Spleen (tissue), 7 donors: ENCODE measurements at regions not wholly inside any gene's neighbourhood (a gene's known extent, or its start where the extent isn't known, plus 50 kb on each side); places are given as distances from the start of the nearest gene placed in this dataset.
"Not testable (repeated sequence)": the region's sequence is repeated elsewhere in the genome, so short reads cannot be mapped to it uniquely, and the experiment has no call there.

Experiments
- POLR2A ChIP-seq, 3 donors: fragments of 450-650 bp; IDR thresholded peaks; one replicate each; pipeline ENCODE4 v1.5.1; 2017; ENCODE audit warnings: antibody characterized with exemption in 3 of 3, mild to moderate bottlenecking in 1 of 3
- TF ChIP-seq, protein P1 (sequence below), 11 experiments: fragments of 200-600 bp in 7 of 11; fragments of 450-650 bp in 4 of 11; sonication (generic) in 4 of 11; IDR thresholded peaks in 8 of 11; conservative IDR thresholded peaks in 3 of 11; 1 replicate in 7 of 11; 2 replicates in 4 of 11; pipeline versions ENCODE4 v1.4.0 to v1.8.0; 2016 to 2021; ENCODE audit warnings: antibody characterized with exemption in 11 of 11, inconsistent platforms in 4 of 11, mild to moderate bottlenecking in 1 of 11
- donor health status: DM: no; HTN: no; CAD: no; lungs with moderate emphysema.
- donor health status: DM: no; HTN: no; CAD: no.
- donor health status: DM: no; HTN: no; CAD: no.

DNA sequence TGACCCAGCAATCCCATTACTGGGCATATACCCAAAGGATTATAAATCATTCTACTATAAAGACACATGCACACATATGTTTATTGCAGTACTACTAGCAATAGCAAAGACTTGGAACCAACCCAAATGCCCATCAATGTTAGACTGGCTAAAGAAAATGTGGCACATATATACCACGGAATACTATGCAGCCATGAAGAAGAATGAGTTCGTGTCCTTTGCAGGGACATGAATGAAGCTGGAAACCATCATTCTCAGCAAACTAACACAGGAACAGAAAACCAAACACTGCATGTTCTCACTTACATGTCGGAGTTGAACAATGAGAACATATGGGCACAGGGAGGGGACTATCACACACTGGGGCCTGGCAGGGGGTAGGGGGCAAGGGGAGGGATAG is 183.0 kb downstream of the HACE1 start:
- TF ChIP-seq, protein P1, sequence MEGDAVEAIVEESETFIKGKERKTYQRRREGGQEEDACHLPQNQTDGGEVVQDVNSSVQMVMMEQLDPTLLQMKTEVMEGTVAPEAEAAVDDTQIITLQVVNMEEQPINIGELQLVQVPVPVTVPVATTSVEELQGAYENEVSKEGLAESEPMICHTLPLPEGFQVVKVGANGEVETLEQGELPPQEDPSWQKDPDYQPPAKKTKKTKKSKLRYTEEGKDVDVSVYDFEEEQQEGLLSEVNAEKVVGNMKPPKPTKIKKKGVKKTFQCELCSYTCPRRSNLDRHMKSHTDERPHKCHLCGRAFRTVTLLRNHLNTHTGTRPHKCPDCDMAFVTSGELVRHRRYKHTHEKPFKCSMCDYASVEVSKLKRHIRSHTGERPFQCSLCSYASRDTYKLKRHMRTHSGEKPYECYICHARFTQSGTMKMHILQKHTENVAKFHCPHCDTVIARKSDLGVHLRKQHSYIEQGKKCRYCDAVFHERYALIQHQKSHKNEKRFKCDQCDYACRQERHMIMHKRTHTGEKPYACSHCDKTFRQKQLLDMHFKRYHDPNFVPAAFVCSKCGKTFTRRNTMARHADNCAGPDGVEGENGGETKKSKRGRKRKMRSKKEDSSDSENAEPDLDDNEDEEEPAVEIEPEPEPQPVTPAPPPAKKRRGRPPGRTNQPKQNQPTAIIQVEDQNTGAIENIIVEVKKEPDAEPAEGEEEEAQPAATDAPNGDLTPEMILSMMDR (IDR thresholded peaks at IDR 0.05 in 8 of 11, conservative IDR thresholded peaks at IDR 0.05 in 3 of 11): not testable (repeated sequence)
- not testable (repeated sequence) for TF ChIP-seq POLR2A (IDR thresholded peaks at IDR 0.05)
